Stimulated activated CD4-positive, alpha-beta T cell treated with anti-CD3 and anti-CD28 coated beads, TNF-alpha, amount 100 ng/mL, for 4 hours (primary cell): ENCODE measurements at regions not wholly inside any gene's neighbourhood (a gene's known extent, or its start where the extent isn't known, plus 50 kb on each side); places are given as distances from the start of the nearest gene placed in this dataset.

Experiments used
- DNase-seq, 3 experiments: peaks; one replicate each; pipeline ENCODE4 v3.0.0-alpha.2; 2020; ENCODE audit warnings: low read depth in 3 of 3

GRCh38 chr6:100268326-100268725 is 196.4 kb downstream of the SIM1 start:
- DNase-seq = no peak

- no peak for DNase-seq
Measured at GRCh38 chr6:100267721-100268123, 197.0 kb downstream of the SIM1 start.

- DNase-seq = no peak
Measured at GRCh38 chr6:100266494-100267401, 198.0 kb downstream of the SIM1 start.

GRCh38 chr6:100262086-100262485 is 202.6 kb downstream of the SIM1 start:
- DNase-seq = no peak

GRCh38 chr6:100261486-100261885 is 203.2 kb downstream of the SIM1 start:
- no peak for DNase-seq

- DNase-seq = no peak
Measured at GRCh38 chr6:100260584-100260983, 204.1 kb downstream of the SIM1 start.

GRCh38 chr6:100259865-100260264 is 204.9 kb downstream of the SIM1 start:
- no peak for DNase-seq

GRCh38 chr6:100258752-100259151 is 206.0 kb downstream of the SIM1 start:
- DNase-seq = no peak

GRCh38 chr6:100257793-100258395 is 206.8 kb downstream of the SIM1 start:
- DNase-seq = no peak

- no peak for DNase-seq
Measured at GRCh38 chr6:100255701-100256100, 209.0 kb downstream of the SIM1 start.

- no peak for DNase-seq
Measured at GRCh38 chr6:100247123-100247522, 217.6 kb downstream of the SIM1 start.

GRCh38 chr6:100246206-100246605 is 218.5 kb downstream of the SIM1 start:
- DNase-seq = no peak

GRCh38 chr6:100240798-100241197 is 223.9 kb downstream of the SIM1 start:
- no peak for DNase-seq

GRCh38 chr6:100237821-100238220 is 226.9 kb downstream of the SIM1 start:
- no peak for DNase-seq

- no peak for DNase-seq
Measured at GRCh38 chr6:100236389-100236788, 228.3 kb downstream of the SIM1 start.

- no peak for DNase-seq
Measured at GRCh38 chr6:100235631-100236030, 229.1 kb downstream of the SIM1 start.

- no peak for DNase-seq
Measured at GRCh38 chr6:100234625-100235024, 230.1 kb downstream of the SIM1 start.

GRCh38 chr6:100232781-100233573 is 231.7 kb downstream of the SIM1 start:
- DNase-seq = no peak

- DNase-seq = no peak
Measured at GRCh38 chr6:100230953-100231316, 233.8 kb downstream of the SIM1 start.

GRCh38 chr6:100230115-100230952 is 234.4 kb downstream of the SIM1 start:
- DNase-seq = no peak

- DNase-seq = no peak
Measured at GRCh38 chr6:100229512-100229911, 235.2 kb downstream of the SIM1 start.
